ENCODE measurements at regions not wholly inside any gene's neighbourhood (a gene's known extent, or its start where the extent isn't known, plus 50 kb on each side); places are given as distances from the start of the nearest gene placed in this dataset.
A peak's percentile ranks its signal among the peaks of the same experiment; 100 is the strongest.
"Not testable (repeated sequence)": the region's sequence is repeated elsewhere in the genome, so short reads cannot be mapped to it uniquely, and the experiment has no call there.

DNA sequence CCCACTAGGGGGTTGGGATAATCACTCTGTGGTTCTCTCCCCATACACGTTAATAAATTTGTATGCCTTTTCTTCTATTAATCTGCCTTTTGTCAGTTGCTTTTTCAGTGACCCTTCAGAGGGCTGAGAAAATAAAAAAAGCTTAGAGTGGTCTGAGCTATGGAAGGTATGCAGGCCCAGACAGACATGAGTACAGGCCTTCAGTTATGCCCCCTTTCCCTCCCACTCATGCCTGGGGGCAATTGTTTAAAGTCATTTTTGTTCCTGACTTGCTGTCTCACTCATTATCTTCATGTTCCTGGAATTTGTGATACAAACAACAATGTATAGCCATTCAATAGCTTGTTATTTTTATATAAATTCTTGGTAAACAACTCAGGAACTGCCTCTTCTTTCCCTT lies 170.8 kb downstream of the AKR1D1 start:
- intact Hi-C loops (cut with DNase I): no loop called here
- no peaks in the 10 kb centered on the region for H3K27me3 ChIP-seq
- peak overlapping the region in 1 of 4 donors; percentile 49 for H3K27ac ChIP-seq
- peaks cover 0 to 5% (median 4%) of the 10 kb centered on the region in 3 donors for H3K9me3 ChIP-seq
- 9 to 35% methylated on average over 1 of the region's 1 CpG for WGBS, 2 donors
- H3K4me1 ChIP-seq: peaks cover 0 to 10% (median 0%) of the 10 kb centered on the region in 3 donors
- DNase-seq: no peak
- no peak overlapping the region for H3K4me3 ChIP-seq
- H3K36me3 ChIP-seq: no peaks in the 10 kb centered on the region
- TF ChIP-seq POLR2A (IDR thresholded peaks at IDR 0.05): no peak
- TF ChIP-seq, protein P1, sequence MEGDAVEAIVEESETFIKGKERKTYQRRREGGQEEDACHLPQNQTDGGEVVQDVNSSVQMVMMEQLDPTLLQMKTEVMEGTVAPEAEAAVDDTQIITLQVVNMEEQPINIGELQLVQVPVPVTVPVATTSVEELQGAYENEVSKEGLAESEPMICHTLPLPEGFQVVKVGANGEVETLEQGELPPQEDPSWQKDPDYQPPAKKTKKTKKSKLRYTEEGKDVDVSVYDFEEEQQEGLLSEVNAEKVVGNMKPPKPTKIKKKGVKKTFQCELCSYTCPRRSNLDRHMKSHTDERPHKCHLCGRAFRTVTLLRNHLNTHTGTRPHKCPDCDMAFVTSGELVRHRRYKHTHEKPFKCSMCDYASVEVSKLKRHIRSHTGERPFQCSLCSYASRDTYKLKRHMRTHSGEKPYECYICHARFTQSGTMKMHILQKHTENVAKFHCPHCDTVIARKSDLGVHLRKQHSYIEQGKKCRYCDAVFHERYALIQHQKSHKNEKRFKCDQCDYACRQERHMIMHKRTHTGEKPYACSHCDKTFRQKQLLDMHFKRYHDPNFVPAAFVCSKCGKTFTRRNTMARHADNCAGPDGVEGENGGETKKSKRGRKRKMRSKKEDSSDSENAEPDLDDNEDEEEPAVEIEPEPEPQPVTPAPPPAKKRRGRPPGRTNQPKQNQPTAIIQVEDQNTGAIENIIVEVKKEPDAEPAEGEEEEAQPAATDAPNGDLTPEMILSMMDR (IDR thresholded peaks at IDR 0.05): no peak

DNA sequence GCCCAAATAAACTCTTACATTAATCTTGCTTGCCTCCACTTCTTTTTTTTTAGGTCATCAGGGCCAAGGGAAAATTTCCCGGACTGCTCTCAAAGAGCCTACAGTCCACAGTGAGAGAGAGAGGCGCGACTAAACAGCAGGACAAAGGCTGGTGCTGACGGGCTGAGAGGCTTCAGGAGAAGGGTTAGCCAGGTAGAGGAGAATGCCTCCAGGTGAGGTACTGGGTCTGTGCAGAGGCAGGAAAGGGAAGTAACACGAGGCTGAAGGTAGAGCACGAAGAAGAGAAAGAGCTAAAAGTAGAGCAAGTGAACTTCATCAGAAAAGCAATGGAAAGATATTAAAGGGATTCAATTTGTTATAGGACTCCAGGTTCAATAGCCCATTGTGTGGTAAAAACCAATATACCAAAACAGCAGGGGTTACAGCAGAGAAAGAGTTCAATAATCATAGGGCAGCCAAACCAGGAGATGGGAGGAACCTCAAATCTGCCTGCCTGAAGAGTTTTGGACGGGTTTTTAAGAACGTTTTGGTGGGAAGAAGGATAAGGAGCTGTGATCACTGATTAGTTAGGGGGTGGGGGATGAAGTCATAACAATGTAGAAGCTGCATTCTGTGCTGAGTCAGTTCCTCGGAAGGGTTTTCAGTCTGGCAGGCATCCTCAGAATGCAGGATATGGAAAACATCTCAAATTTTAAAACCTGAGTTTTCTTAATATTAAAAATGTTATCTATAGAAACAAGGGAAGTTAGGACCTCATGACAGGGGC lies 171.5 kb downstream of the AKR1D1 start:
- intact Hi-C loops (cut with DNase I): no loop called here
- 56 to 58% methylated on average over 8 to 9 of the region's 9 CpGs for WGBS, 2 donors

DNA sequence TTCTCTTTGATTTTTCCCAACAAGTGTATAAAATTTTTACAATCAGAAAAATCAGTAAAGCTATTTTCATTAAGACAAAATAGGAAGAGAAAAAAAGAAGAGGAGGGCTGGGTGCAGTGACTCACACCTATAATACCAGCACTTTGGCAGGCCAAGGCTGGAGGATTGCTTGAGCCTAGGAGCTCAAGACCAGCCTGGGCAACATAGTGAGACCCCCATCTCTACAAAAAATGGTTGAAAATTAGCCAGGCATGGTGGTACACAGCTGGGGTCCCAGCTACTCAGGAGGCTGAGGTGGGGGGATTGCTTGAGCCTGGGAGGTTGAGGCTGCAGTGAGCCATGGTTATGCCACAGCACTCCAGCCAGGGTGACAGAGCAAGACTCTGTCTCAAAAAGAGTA lies 172.3 kb downstream of the AKR1D1 start:
- no peak overlapping the region for H3K4me3 ChIP-seq
- TF ChIP-seq POLR2A (IDR thresholded peaks at IDR 0.05): no peak
- TF ChIP-seq, protein P1 (IDR thresholded peaks at IDR 0.05): no peak

More for the DNA sequence above, 171.5 kb downstream of the AKR1D1 start:
- no peak overlapping the region for H3K27ac ChIP-seq
- no peaks in the 10 kb centered on the region for H3K27me3 ChIP-seq
- DNase-seq: no peak
- peaks cover 0 to 17% (median 0%) of the 10 kb centered on the region in 3 donors for H3K4me1 ChIP-seq
- H3K4me3 ChIP-seq: no peak overlapping the region
- H3K36me3 ChIP-seq: no peaks in the 10 kb centered on the region
- H3K9me3 ChIP-seq: peaks cover 0 to 5% (median 4%) of the 10 kb centered on the region in 3 donors
- TF ChIP-seq POLR2A (IDR thresholded peaks at IDR 0.05): no peak
- TF ChIP-seq, protein P1 (IDR thresholded peaks at IDR 0.05): no peak

DNA sequence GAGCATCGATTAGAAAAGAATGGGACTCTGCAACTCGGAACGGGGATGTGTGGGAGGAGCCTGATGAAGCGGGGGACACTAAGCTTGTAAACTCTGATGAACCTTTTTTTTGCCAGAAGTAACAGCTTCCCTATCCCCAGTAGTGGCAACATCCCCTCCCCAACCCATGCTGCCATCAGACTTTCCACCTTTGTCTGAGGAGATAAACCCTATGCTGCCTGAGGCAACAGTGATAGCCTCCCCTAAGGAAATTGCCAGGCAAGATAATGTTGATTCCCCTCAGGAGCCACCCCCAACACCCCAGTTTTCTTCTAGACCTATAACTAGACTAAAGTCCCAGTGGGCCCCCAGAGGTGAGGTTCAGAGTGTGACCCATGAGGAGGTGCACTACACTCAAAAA lies 173.7 kb downstream of the AKR1D1 start:
- Histone ChIP-seq H3K4me3 (no peak overlapping the region), H3K27ac (no peak overlapping the region), H3K36me3 (no peaks in the 10 kb centered on the region), H3K4me1 (peaks cover 0 to 19% (median 0%) of the 10 kb centered on the region in 3 donors), H3K27me3 (no peaks in the 10 kb centered on the region), H3K9me3 (peaks cover 0 to 8% (median 5%) of the 10 kb centered on the region in 3 donors)
- intact Hi-C loops (cut with DNase I): no loop called here
- TF ChIP-seq, protein P1 (IDR thresholded peaks at IDR 0.05): no peak
- no peak for TF ChIP-seq POLR2A (IDR thresholded peaks at IDR 0.05)
- DNase-seq: no peak
- WGBS, 2 donors: 63 to 75% methylated on average over 2 to 4 of the region's 4 CpGs

More for the DNA sequence above, 172.3 kb downstream of the AKR1D1 start:
- Histone ChIP-seq H3K27me3 (no peaks in the 10 kb centered on the region), H3K9me3 (peaks cover 0 to 5% (median 4%) of the 10 kb centered on the region in 3 donors), H3K27ac (no peak overlapping the region), H3K4me1 (peaks cover 0 to 16% (median 0%) of the 10 kb centered on the region in 3 donors), H3K36me3 (no peaks in the 10 kb centered on the region)
- intact Hi-C loops (cut with DNase I): no loop called here
- DNase-seq: no peak

DNA sequence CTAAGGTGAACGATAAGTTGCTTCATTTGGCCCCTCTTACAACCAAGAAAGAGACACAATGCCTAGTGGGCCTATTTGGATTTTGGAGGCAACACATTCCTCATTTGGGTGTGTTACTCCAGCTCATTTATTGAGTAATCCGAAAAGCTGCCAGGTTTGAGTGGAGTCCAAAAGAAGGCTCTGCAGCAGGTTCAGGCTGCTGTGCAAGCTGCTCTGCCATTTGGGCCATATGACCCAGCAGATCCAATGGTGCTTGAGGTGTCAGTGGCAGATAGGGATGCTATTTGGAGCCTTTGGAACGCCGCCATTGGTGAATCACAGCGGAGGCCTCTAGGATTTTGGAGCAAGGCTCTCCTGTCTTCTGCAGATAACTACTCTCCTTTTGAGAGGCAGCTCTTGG lies 176.4 kb downstream of the AKR1D1 start:
- H3K9me3 ChIP-seq; H3K36me3 ChIP-seq; DNase-seq; H3K4me3 ChIP-seq; H3K27me3 ChIP-seq; intact Hi-C loops (cut with DNase I): not testable (repeated sequence)
- Histone ChIP-seq H3K4me1 (peaks cover 0 to 17% (median 0%) of the 10 kb centered on the region in 3 donors), H3K27ac (peak overlapping the region in 1 of 4 donors; percentile 33)
- WGBS, 2 donors: 67 to 92% methylated on average over 5 of the region's 5 CpGs

Data from esophagus squamous epithelium (tissue), 5 donors.